OCI-LY1 (cell line): ENCODE measurements at regions not wholly inside any gene's neighbourhood (a gene's known extent, or its start where the extent isn't known, plus 50 kb on each side); places are given as distances from the start of the nearest gene placed in this dataset.

Experiments used
- H2AFZ ChIP-seq: fragments of 200-600 bp; sonication (generic), shearing (Covaris generic); 2 replicates; pipeline ENCODE4 v1.6.0; 2014; ENCODE audit warnings: antibody characterized with exemption, mild to moderate bottlenecking, low read length
- H3F3A ChIP-seq: fragments of 200-600 bp; sonication (generic), shearing (Covaris generic); 2 replicates; pipeline ENCODE4 v1.6.0; 2014; ENCODE audit warnings: mild to moderate bottlenecking, antibody characterized with exemption, low read length, moderate library complexity; ENCODE audit not compliant: insufficient read depth
- H3K27ac ChIP-seq: fragments of 200-600 bp; sonication (generic); 2 replicates; pipeline ENCODE4 v1.5.1; 2014; ENCODE audit warnings: low read length, mixed run types, mild to moderate bottlenecking, low read depth; ENCODE audit not compliant: poor library complexity, severe bottlenecking
- H3K27me3 ChIP-seq: fragments of 200-600 bp; sonication (generic); 2 replicates; pipeline ENCODE4 v1.6.0; 2014; ENCODE audit warnings: antibody characterized with exemption, mild to moderate bottlenecking, low read length, moderate library complexity; ENCODE audit not compliant: insufficient read depth
- H3K36me3 ChIP-seq: fragments of 200-600 bp; sonication (generic); 2 replicates; pipeline ENCODE4 v1.6.1; 2014; ENCODE audit warnings: mild to moderate bottlenecking, antibody characterized with exemption, low read length, moderate library complexity, mixed read lengths; ENCODE audit not compliant: insufficient read depth
- H3K4me1 ChIP-seq: fragments of 200-600 bp; sonication (generic); 2 replicates; pipeline ENCODE4 v1.5.1; 2014; ENCODE audit warnings: mild to moderate bottlenecking, low read length, moderate library complexity; ENCODE audit not compliant: insufficient read depth, severe bottlenecking
- H3K4me2 ChIP-seq: fragments of 200-600 bp; sonication (generic), shearing (Covaris generic); 2 replicates; pipeline ENCODE4 v1.6.1; 2014; ENCODE audit warnings: low read length
- H3K4me3 ChIP-seq: fragments of 200-600 bp; sonication (generic); 2 replicates; pipeline ENCODE4 v1.5.1; 2014; ENCODE audit warnings: low read length, low read depth, mild to moderate bottlenecking, mixed read lengths; ENCODE audit not compliant: poor library complexity, severe bottlenecking
- H3K79me2 ChIP-seq: fragments of 200-600 bp; shearing (Covaris generic); 2 replicates; pipeline ENCODE4 v1.6.1; 2016; ENCODE audit warnings: mixed run types, low read length, mixed read lengths; ENCODE audit not compliant: insufficient read depth
- H3K9ac ChIP-seq: fragments of 200-600 bp; sonication (generic), shearing (Covaris generic); 2 replicates; pipeline ENCODE4 v1.6.1; 2014; ENCODE audit warnings: mild to moderate bottlenecking, low read length, mixed read lengths
- H3K9me2 ChIP-seq: fragments of 200-600 bp; sonication (generic), shearing (Covaris generic); 2 replicates; pipeline ENCODE4 v1.6.1; 2014; ENCODE audit warnings: low read depth, mild to moderate bottlenecking, low read length, mixed read lengths
- H3K9me3 ChIP-seq: fragments of 200-600 bp; shearing (Covaris generic); 2 replicates; pipeline ENCODE4 v1.6.1; 2014; ENCODE audit warnings: low read length, mixed read lengths
- H4K20me1 ChIP-seq: fragments of 200-600 bp; sonication (generic), shearing (Covaris generic); 2 replicates; pipeline ENCODE4 v1.6.0; 2016; ENCODE audit warnings: mild to moderate bottlenecking, low read length; ENCODE audit not compliant: insufficient read depth
- EZH2 ChIP-seq: fragments of 200-600 bp; sonication (generic), shearing (Covaris generic); IDR thresholded peaks from 2 replicates; pipeline ENCODE4 v1.8.0; 2017; ENCODE audit warnings: borderline replicate concordance, mixed run types, mild to moderate bottlenecking, antibody characterized with exemption, low read length, moderate library complexity, mixed read lengths
- TF ChIP-seq, protein P1 (sequence below): fragments of 200-600 bp; sonication (generic), shearing (Covaris generic); IDR thresholded peaks from 2 replicates; pipeline ENCODE4 v1.5.1; 2017; ENCODE audit warnings: mild to moderate bottlenecking, antibody characterized with exemption, low read length, moderate library complexity, mixed read lengths

DNA sequence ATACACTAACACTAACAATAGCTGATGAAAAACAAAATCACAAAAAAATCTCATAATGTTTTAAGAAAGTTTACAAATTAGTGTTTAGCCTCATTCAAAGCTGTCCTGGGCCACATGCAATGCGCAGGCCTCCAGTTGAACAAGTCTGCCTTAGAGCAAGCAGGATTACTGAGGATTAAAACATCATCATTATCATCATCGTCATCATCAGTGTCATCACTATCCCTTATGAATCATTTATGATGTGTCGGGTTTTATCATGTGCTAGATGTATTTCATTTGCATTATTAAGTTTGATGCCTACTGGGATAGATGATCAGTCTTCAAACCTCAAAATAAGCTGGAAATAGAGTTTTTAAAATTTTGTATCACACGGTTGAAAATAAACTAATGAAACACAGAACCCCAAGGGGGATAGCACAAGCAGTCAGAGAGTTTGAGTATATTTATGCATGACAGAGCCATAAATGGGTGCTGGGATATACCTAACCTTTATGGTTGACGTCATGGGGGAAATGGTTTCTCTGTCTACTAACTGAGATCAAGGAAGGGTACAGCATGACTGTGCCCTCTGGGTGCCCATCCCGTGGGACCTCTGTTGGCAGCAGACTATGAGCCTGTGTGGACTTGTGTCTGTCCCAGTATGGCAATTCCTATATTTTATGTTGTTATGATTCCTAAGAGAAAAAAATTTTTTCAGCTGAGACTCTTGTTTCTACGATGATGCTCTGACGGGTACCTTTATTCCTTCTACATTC, 150.3 kb upstream of the ADRA1B start:
- H3K27ac ChIP-seq = no peak overlapping the region
- no peaks in the 10 kb centered on the region for H3K27me3 ChIP-seq
- no peak for TF ChIP-seq EZH2
- TF ChIP-seq, protein P1, sequence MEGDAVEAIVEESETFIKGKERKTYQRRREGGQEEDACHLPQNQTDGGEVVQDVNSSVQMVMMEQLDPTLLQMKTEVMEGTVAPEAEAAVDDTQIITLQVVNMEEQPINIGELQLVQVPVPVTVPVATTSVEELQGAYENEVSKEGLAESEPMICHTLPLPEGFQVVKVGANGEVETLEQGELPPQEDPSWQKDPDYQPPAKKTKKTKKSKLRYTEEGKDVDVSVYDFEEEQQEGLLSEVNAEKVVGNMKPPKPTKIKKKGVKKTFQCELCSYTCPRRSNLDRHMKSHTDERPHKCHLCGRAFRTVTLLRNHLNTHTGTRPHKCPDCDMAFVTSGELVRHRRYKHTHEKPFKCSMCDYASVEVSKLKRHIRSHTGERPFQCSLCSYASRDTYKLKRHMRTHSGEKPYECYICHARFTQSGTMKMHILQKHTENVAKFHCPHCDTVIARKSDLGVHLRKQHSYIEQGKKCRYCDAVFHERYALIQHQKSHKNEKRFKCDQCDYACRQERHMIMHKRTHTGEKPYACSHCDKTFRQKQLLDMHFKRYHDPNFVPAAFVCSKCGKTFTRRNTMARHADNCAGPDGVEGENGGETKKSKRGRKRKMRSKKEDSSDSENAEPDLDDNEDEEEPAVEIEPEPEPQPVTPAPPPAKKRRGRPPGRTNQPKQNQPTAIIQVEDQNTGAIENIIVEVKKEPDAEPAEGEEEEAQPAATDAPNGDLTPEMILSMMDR = no peak
- H3K4me1 ChIP-seq = no peaks in the 10 kb centered on the region
- H3K36me3 ChIP-seq = no peaks in the 10 kb centered on the region
- H3F3A ChIP-seq = no peaks in the 10 kb centered on the region
- H2AFZ ChIP-seq = no peak overlapping the region
- H3K9me2 ChIP-seq = no peaks in the 10 kb centered on the region
- no peak overlapping the region for H3K4me3 ChIP-seq
- no peak overlapping the region for H3K4me2 ChIP-seq
- no peaks in the 10 kb centered on the region for H3K79me2 ChIP-seq
- H4K20me1 ChIP-seq = no peaks in the 10 kb centered on the region
- no peak overlapping the region for H3K9ac ChIP-seq
- no peaks in the 10 kb centered on the region for H3K9me3 ChIP-seq

DNA sequence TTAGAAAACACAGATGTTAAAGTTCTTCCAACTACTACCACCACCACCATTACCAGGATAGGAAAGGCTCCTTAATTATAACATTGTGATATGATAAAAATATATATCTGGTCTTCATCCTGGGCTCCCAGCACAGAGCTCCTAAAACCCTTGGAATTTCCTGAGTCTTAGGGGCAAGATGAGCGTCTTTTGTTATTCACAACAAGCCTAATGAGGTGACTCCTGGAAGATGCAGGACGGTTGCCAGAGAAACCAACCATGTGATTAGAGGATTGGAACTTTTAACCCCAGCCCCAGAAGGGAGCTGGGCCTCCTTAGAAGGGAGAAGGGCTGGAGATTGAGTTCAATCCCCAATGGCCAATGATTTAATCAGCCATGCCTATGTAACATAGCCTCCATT, 148.0 kb upstream of the ADRA1B start:
- no peak overlapping the region for H3K4me3 ChIP-seq
- H4K20me1 ChIP-seq = no peaks in the 10 kb centered on the region
- H3K4me2 ChIP-seq = no peak overlapping the region
- no peaks in the 10 kb centered on the region for H3K36me3 ChIP-seq
- no peaks in the 10 kb centered on the region for H3K27me3 ChIP-seq
- H3K9ac ChIP-seq = no peak overlapping the region
- H3K9me2 ChIP-seq = no peaks in the 10 kb centered on the region
- no peak for TF ChIP-seq EZH2
- TF ChIP-seq, protein P1 = no peak
- H3K79me2 ChIP-seq = no peaks in the 10 kb centered on the region
- H2AFZ ChIP-seq = no peak overlapping the region
- no peaks in the 10 kb centered on the region for H3K9me3 ChIP-seq
- H3K4me1 ChIP-seq = peaks cover 3% of the 10 kb centered on the region
- H3K27ac ChIP-seq = no peak overlapping the region
- H3F3A ChIP-seq = no peaks in the 10 kb centered on the region

DNA sequence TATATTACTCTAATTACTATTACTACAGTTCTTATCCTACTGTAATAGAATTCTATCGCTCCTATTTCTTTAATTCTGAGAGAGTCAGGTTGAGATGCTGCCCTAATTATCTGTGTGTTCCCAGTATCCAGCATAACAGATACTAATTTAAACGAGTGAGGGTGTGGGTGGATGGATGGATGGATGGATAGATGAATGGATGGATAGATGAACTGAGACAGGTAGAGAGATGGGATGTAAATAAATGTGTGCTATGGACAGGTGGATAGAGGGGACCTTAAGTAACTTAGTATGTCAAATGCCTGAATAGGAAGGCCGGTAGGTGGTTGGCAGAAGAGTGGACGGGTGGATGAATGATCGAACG, 143.6 kb upstream of the ADRA1B start:
- TF ChIP-seq, protein P1 = no peak
- no peak for TF ChIP-seq EZH2
- H3K4me3 ChIP-seq = no peak overlapping the region
- H2AFZ ChIP-seq = no peak overlapping the region
- H3K27ac ChIP-seq = no peak overlapping the region
- no peaks in the 10 kb centered on the region for H3K9me3 ChIP-seq
- H3K36me3 ChIP-seq = no peaks in the 10 kb centered on the region
- no peak overlapping the region for H3K9ac ChIP-seq
- H3K27me3 ChIP-seq = no peaks in the 10 kb centered on the region
- no peaks in the 10 kb centered on the region for H3K79me2 ChIP-seq
- no peaks in the 10 kb centered on the region for H3K9me2 ChIP-seq
- no peak overlapping the region for H3K4me2 ChIP-seq
- H3K4me1 ChIP-seq = peaks cover 4% of the 10 kb centered on the region
- H3F3A ChIP-seq = no peaks in the 10 kb centered on the region
- H4K20me1 ChIP-seq = no peaks in the 10 kb centered on the region
